HEK293 (cell line): ENCODE measurements at regions not wholly inside any gene's neighbourhood (a gene's known extent, or its start where the extent isn't known, plus 50 kb on each side); places are given as distances from the start of the nearest gene placed in this dataset.

ENCODE experiments used
- CTCF ChIA-PET: fragments of 350-600 bp; formaldehyde crosslinking; extraction: SDS; loops from one replicate; lab custom pipeline; 2021; ENCODE audit warnings: antibody characterized with exemption; lab: Yijun Ruan, JAX
- POLR2A ChIA-PET: fragments of 300-600 bp; formaldehyde crosslinking; extraction: SDS; loops from one replicate; lab custom pipeline; 2020; ENCODE audit warnings: antibody characterized with exemption, inconsistent platforms; lab: Yijun Ruan, JAX
- H3K27ac ChIP-seq: fragments of 200-500 bp; sonication (Bioruptor generic); 2 replicates; pipeline ENCODE4 v1.5.1; 2014; ENCODE audit warnings: low read depth, low read length, control low read depth, inconsistent platforms; ENCODE audit errors: extremely low read depth
- H3K36me3 ChIP-seq, 2 experiments: fragments of 200-500 bp in 1 of 2; sonication (Bioruptor generic) in 1 of 2; 1 replicate in 1 of 2; 2 replicates in 1 of 2; pipeline ENCODE4 v1.5.1; 2014 to 2017; ENCODE audit warnings: inconsistent platforms in 2 of 2, low read length in 2 of 2; ENCODE audit not compliant: control insufficient read depth in 2 of 2, insufficient read depth in 1 of 2
- H3K4me1 ChIP-seq: fragments of 200-500 bp; sonication (Bioruptor generic); 2 replicates; pipeline ENCODE4 v1.5.1; 2014; ENCODE audit warnings: mild to moderate bottlenecking, low read length, inconsistent platforms; ENCODE audit not compliant: control insufficient read depth, insufficient read depth
- H3K4me3 ChIP-seq: 2 replicates; pipeline ENCODE4 v1.5.1; 2011; ENCODE audit warnings: low read depth, mild to moderate bottlenecking, control low read depth, low read length, moderate library complexity
- H3K9me3 ChIP-seq: fragments of 200-500 bp; sonication (Bioruptor generic); 2 replicates; pipeline ENCODE4 v1.5.1; 2014; ENCODE audit warnings: low read depth, low read length, inconsistent platforms; ENCODE audit not compliant: control insufficient read depth, insufficient read depth
- BCL11B ChIP-seq: fragments of 450-650 bp; formaldehyde crosslinking; IDR thresholded peaks from 2 replicates; pipeline ENCODE4 v1.5.1; 2016; ENCODE audit warnings: low read depth, missing biosample characterization, missing genetic modification characterization
- HOXA7 ChIP-seq: sonication (generic); formaldehyde crosslinking; IDR thresholded peaks from 2 replicates; pipeline ENCODE4 v1.8.1; 2022; ENCODE audit warnings: missing genetic modification reagents, borderline replicate concordance
- HOXC10 ChIP-seq: sonication (generic); formaldehyde crosslinking; IDR thresholded peaks from 2 replicates; pipeline ENCODE4 v1.8.1; 2023; ENCODE audit warnings: mild to moderate bottlenecking, missing genetic modification reagents
- INSM2 ChIP-seq: fragments of 450-650 bp; formaldehyde crosslinking; IDR thresholded peaks from 2 replicates; pipeline ENCODE4 v1.5.1; 2016; ENCODE audit warnings: missing biosample characterization, missing genetic modification characterization
- KLF16 ChIP-seq: fragments of 450-650 bp; formaldehyde crosslinking; IDR thresholded peaks from 2 replicates; pipeline ENCODE4 v1.5.1; 2017; ENCODE audit warnings: missing biosample characterization, missing genetic modification characterization
- KLF7 ChIP-seq: fragments of 450-650 bp; formaldehyde crosslinking; IDR thresholded peaks from 2 replicates; pipeline ENCODE4 v1.5.1; 2016; ENCODE audit warnings: missing biosample characterization, missing genetic modification characterization, borderline replicate concordance
- PRDM4 ChIP-seq: fragments of 450-650 bp; formaldehyde crosslinking; IDR thresholded peaks from 2 replicates; pipeline ENCODE4 v1.5.1; 2017; ENCODE audit warnings: missing biosample characterization, missing genetic modification characterization
- PRDM6 ChIP-seq: fragments of 450-650 bp; formaldehyde crosslinking; IDR thresholded peaks from 2 replicates; pipeline ENCODE4 v1.5.1; 2017; ENCODE audit warnings: missing biosample characterization, missing genetic modification characterization
- YY2 ChIP-seq: fragments of 450-650 bp; formaldehyde crosslinking; IDR thresholded peaks from 2 replicates; pipeline ENCODE4 v1.5.1; 2016; ENCODE audit warnings: missing biosample characterization, missing genetic modification characterization
- ZBTB17 ChIP-seq: fragments of 450-650 bp; formaldehyde crosslinking; IDR thresholded peaks from 2 replicates; pipeline ENCODE4 v1.5.1; 2016; ENCODE audit warnings: missing biosample characterization, missing genetic modification characterization
- ZBTB26 ChIP-seq: fragments of 450-650 bp; formaldehyde crosslinking; optimal IDR thresholded peaks from 2 replicates; pipeline ENCODE3; 2016; ENCODE audit warnings: missing biosample characterization, mild to moderate bottlenecking, missing genetic modification characterization
- ZFP41 ChIP-seq: fragments of 450-650 bp; formaldehyde crosslinking; IDR thresholded peaks from 2 replicates; pipeline ENCODE4 v1.5.1; 2016; ENCODE audit warnings: missing biosample characterization, missing genetic modification characterization, borderline replicate concordance
- ZNF138 ChIP-seq: fragments of 450-650 bp; formaldehyde crosslinking; IDR thresholded peaks from 2 replicates; pipeline ENCODE4 v1.5.1; 2016; ENCODE audit warnings: missing biosample characterization, missing genetic modification characterization, borderline replicate concordance
- ZNF175 ChIP-seq: fragments of 450-650 bp; formaldehyde crosslinking; IDR thresholded peaks from 2 replicates; pipeline ENCODE4 v1.5.1; 2016; ENCODE audit warnings: missing biosample characterization, missing genetic modification characterization
- ZNF223 ChIP-seq: fragments of 450-650 bp; formaldehyde crosslinking; IDR thresholded peaks from 2 replicates; pipeline ENCODE4 v1.5.1; 2016; ENCODE audit warnings: missing biosample characterization, missing genetic modification characterization
- ZNF324 ChIP-seq: fragments of 450-650 bp; formaldehyde crosslinking; IDR thresholded peaks from 2 replicates; pipeline ENCODE4 v1.5.1; 2016; ENCODE audit warnings: missing biosample characterization, missing genetic modification characterization
- ZNF350 ChIP-seq: fragments of 450-650 bp; formaldehyde crosslinking; IDR thresholded peaks from 2 replicates; pipeline ENCODE4 v1.5.0; 2017; ENCODE audit warnings: missing biosample characterization, mild to moderate bottlenecking, missing genetic modification characterization
- ZNF391 ChIP-seq: fragments of 450-650 bp; formaldehyde crosslinking; IDR thresholded peaks from 2 replicates; pipeline ENCODE4 v1.5.1; 2016; ENCODE audit warnings: low read depth, missing biosample characterization, missing genetic modification characterization, borderline replicate concordance
- ZNF501 ChIP-seq: fragments of 450-650 bp; formaldehyde crosslinking; IDR thresholded peaks from 2 replicates; pipeline ENCODE4 v1.5.1; 2016; ENCODE audit warnings: missing biosample characterization, missing genetic modification characterization
- ZNF510 ChIP-seq: fragments of 450-650 bp; formaldehyde crosslinking; IDR thresholded peaks from 2 replicates; pipeline ENCODE4 v1.5.1; 2018; ENCODE audit warnings: mild to moderate bottlenecking, missing genetic modification characterization, missing biosample characterization; ENCODE audit not compliant: insufficient replicate concordance
- ZNF548 ChIP-seq: fragments of 450-650 bp; formaldehyde crosslinking; IDR thresholded peaks from 2 replicates; pipeline ENCODE4 v1.5.1; 2016; ENCODE audit warnings: missing biosample characterization, missing genetic modification characterization
- ZNF585B ChIP-seq: fragments of 450-650 bp; formaldehyde crosslinking; IDR thresholded peaks from 2 replicates; pipeline ENCODE4 v1.5.1; 2016; ENCODE audit warnings: missing biosample characterization, missing genetic modification characterization
- ZNF596 ChIP-seq: fragments of 450-650 bp; IDR thresholded peaks from 2 replicates; pipeline ENCODE4 v1.5.0; 2018; ENCODE audit warnings: missing biosample characterization, mild to moderate bottlenecking, missing genetic modification characterization, moderate library complexity
- ZNF600 ChIP-seq: fragments of 450-650 bp; formaldehyde crosslinking; IDR thresholded peaks from 2 replicates; pipeline ENCODE4 v1.5.1; 2016; ENCODE audit warnings: missing biosample characterization, missing genetic modification characterization
- ZNF623 ChIP-seq: fragments of 450-650 bp; formaldehyde crosslinking; IDR thresholded peaks from 2 replicates; pipeline ENCODE4 v1.5.1; 2016; ENCODE audit warnings: missing biosample characterization, missing genetic modification characterization
- ZNF654 ChIP-seq: fragments of 450-650 bp; formaldehyde crosslinking; IDR thresholded peaks from 2 replicates; pipeline ENCODE4 v1.5.1; 2016; ENCODE audit warnings: low read depth, missing biosample characterization, missing genetic modification characterization
- ZNF791 ChIP-seq: fragments of 450-650 bp; formaldehyde crosslinking; IDR thresholded peaks from 2 replicates; pipeline ENCODE4 v1.5.1; 2016; ENCODE audit warnings: missing biosample characterization, missing genetic modification characterization
- ZNF830 ChIP-seq: fragments of 450-650 bp; IDR thresholded peaks from 2 replicates; pipeline ENCODE4 v1.5.0; 2018; ENCODE audit warnings: missing biosample characterization, missing genetic modification characterization, low read depth, mild to moderate bottlenecking, moderate library complexity
- ZNF843 ChIP-seq: fragments of 450-650 bp; formaldehyde crosslinking; IDR thresholded peaks from 2 replicates; pipeline ENCODE4 v1.5.1; 2016; ENCODE audit warnings: missing biosample characterization, missing genetic modification characterization

- no peak overlapping the region for H3K27ac ChIP-seq
- POLR2A ChIA-PET, result interaction anchor here (0.6 kb wide), 1 partner anchor 1239 kb away, joined by 5 read pairs; no protein-coding TSS in a partner anchor
- CTCF ChIA-PET, result interaction anchor here (0.7 to 0.8 kb wide), 3 partner anchors 180 to 317 kb away, joined by 3 to 4 read pairs (median 3); no protein-coding TSS in a partner anchor
- no peak for TF ChIP-seq ZNF843 (tag by site-specific recombination)
- TF ChIP-seq ZBTB17 (tag by site-specific recombination), result no peak
- no peak for TF ChIP-seq ZNF510 (tag by site-specific recombination)
- no peak for TF ChIP-seq PRDM4 (tag by site-specific recombination)
- TF ChIP-seq ZNF585B (tag by site-specific recombination), result no peak
- TF ChIP-seq ZNF138, result no peak
- TF ChIP-seq INSM2 (tag by site-specific recombination), result no peak
- TF ChIP-seq ZNF596, result no peak
- TF ChIP-seq ZNF223 (tag by site-specific recombination), result no peak
- TF ChIP-seq ZNF623 (tag by site-specific recombination), result no peak
- TF ChIP-seq KLF7, result no peak
- no peak for TF ChIP-seq HOXC10 (CRISPR knock-in tag)
- no peak for TF ChIP-seq ZNF391 (tag by site-specific recombination)
- TF ChIP-seq ZNF324, result no peak
- no peak for TF ChIP-seq ZNF175 (tag by site-specific recombination)
- TF ChIP-seq ZFP41 (tag by site-specific recombination), result no peak
- TF ChIP-seq, all 188 proteins: peak for 0
- Histone ChIP-seq H3K4me3 (no peak overlapping the region), H3K36me3 (no peaks in the 10 kb centered on the region), H3K4me1 (no peaks in the 10 kb centered on the region), H3K9me3 (no peaks in the 10 kb centered on the region)
Observed at GRCh38 chr10:86579883-86580520, 58.4 kb upstream of the WAPL start.

GRCh38 chr10:86580521-86580891 lies 58.9 kb upstream of the WAPL start:
- Histone ChIP-seq H3K4me1 (no peaks in the 10 kb centered on the region), H3K36me3 (no peaks in the 10 kb centered on the region), H3K27ac (no peak overlapping the region), H3K9me3 (no peaks in the 10 kb centered on the region), H3K4me3 (no peak overlapping the region)
- ChIA-PET CTCF (interaction anchor here (0.7 kb wide), 1 partner anchor 187 kb away, joined by 3 read pairs; no protein-coding TSS in a partner anchor), POLR2A (no interaction called here)
- no peak for TF ChIP-seq ZNF501 (tag by site-specific recombination)
- no peak for TF ChIP-seq BCL11B (tag by site-specific recombination)
- no peak for TF ChIP-seq ZNF830 (tag by site-specific recombination)
- TF ChIP-seq ZNF350 (tag by site-specific recombination), result no peak
- TF ChIP-seq YY2 (tag by site-specific recombination), result no peak
- no peak for TF ChIP-seq PRDM6 (tag by site-specific recombination)
- no peak for TF ChIP-seq ZNF548 (tag by site-specific recombination)
- TF ChIP-seq ZNF791 (tag by site-specific recombination), result no peak
- no peak for TF ChIP-seq ZBTB26 (tag by site-specific recombination)
- no peak for TF ChIP-seq KLF16
- TF ChIP-seq ZNF600 (tag by site-specific recombination), result no peak
- TF ChIP-seq HOXA7 (CRISPR knock-in tag), result no peak
- TF ChIP-seq ZNF654, result no peak
